ENCODE measurements at regions not wholly inside any gene's neighbourhood (a gene's known extent, or its start where the extent isn't known, plus 50 kb on each side); places are given as distances from the start of the nearest gene placed in this dataset.
"Not testable (repeated sequence)": the region's sequence is repeated elsewhere in the genome, so short reads cannot be mapped to it uniquely, and the experiment has no call there.

- Histone ChIP-seq H3K27me3 (ENCODE audit: control insufficient read depth in 3 of 3, insufficient read depth in 3 of 3, low read depth in 1 of 3, low read length in 3 of 3) (no peaks in the 10 kb centered on the region), H2AFZ (ENCODE audit: low read length) (no peak overlapping the region), H3K9me3 (replicated peaks in 1 of 2; ENCODE audit: control insufficient read depth in 2 of 2, insufficient read depth in 1 of 2, low read depth in 1 of 2, low read length in 2 of 2) (no peaks in the 10 kb centered on the region), H3K9ac (ENCODE audit: low read depth, low read length, poor library complexity) (no peak overlapping the region), H3K79me1 (ENCODE audit: low read depth, low read length) (no peaks in the 10 kb centered on the region), H2AK5ac (ENCODE audit: low read depth, low read length) (no peak overlapping the region), H3K4me3 (ENCODE audit: low read length in 2 of 2) (no peak overlapping the region), H3K27ac (replicated peaks; ENCODE audit: low read length) (no peak overlapping the region), H3K4me2 (ENCODE audit: insufficient read depth, low read length, poor library complexity, severe bottlenecking) (no peak overlapping the region), H4K91ac (ENCODE audit: low read depth, low read length, poor library complexity) (no peak overlapping the region), H2BK15ac (ENCODE audit: low read length) (no peak overlapping the region), H3K4ac (ENCODE audit: low read length) (no peak overlapping the region), H3K23ac (ENCODE audit: low read depth, low read length, poor library complexity) (no peak overlapping the region), H3K36me3 (replicated peaks in 1 of 2; ENCODE audit: control insufficient read depth in 2 of 2, insufficient read depth in 2 of 2, low read length in 2 of 2) (no peaks in the 10 kb centered on the region), H3K14ac (ENCODE audit: low read length) (no peak overlapping the region), H2BK12ac (ENCODE audit: low read length) (no peak overlapping the region), H4K8ac (ENCODE audit: low read depth, low read length) (no peak overlapping the region), H3K4me1 (ENCODE audit: control insufficient read depth in 2 of 2, insufficient read depth in 1 of 2, low read depth in 1 of 2, low read length in 2 of 2) (no peaks in the 10 kb centered on the region), H2BK5ac (ENCODE audit: low read length) (no peak overlapping the region), H3K18ac (ENCODE audit: low read length) (no peak overlapping the region), H2BK120ac (ENCODE audit: low read depth, low read length) (no peak overlapping the region)
- WGBS, 2 donors (ENCODE audit: extremely low coverage in 2 of 2, insufficient read length in 2 of 2, insufficient replicate concordance in 1 of 2): no CpG with 5 or more reads among the region's 1 CpG
- no peak for DNase-seq (ENCODE audit: low spot score)
These were observed 269.2 kb upstream of the AZI2 start for GRCh38 chr3:28617821-28618220.

DNA sequence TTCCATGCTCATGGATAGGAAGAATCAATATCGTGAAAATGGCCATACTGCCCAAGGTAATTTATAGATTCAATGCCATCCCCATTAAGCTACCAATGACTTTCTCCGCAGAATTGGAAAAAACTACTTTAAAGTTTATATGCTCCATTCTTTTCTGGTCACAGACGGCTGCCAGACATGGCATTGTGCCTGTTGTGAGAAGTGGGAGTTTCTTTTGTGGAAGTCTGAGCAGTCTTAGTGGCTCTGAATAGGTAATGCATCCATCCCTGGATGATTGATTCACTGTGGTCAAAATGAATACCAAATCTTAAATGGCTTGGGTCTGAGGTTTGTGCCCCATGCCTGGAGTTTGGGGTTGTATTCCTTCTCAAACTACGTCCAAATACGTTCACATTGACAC, 274.5 kb upstream of the AZI2 start:
- Histone ChIP-seq H3K18ac (ENCODE audit: low read length) (no peak overlapping the region), H2AFZ (ENCODE audit: low read length) (no peak overlapping the region), H3K4me2 (ENCODE audit: insufficient read depth, low read length, poor library complexity, severe bottlenecking) (no peak overlapping the region), H4K91ac (ENCODE audit: low read depth, low read length, poor library complexity) (no peak overlapping the region), H3K79me1 (ENCODE audit: low read depth, low read length) (no peaks in the 10 kb centered on the region), H3K9me3 (replicated peaks in 1 of 2; ENCODE audit: control insufficient read depth in 2 of 2, insufficient read depth in 1 of 2, low read depth in 1 of 2, low read length in 2 of 2) (no peaks in the 10 kb centered on the region), H2BK15ac (ENCODE audit: low read length) (no peak overlapping the region), H3K9ac (ENCODE audit: low read depth, low read length, poor library complexity) (no peak overlapping the region), H3K27me3 (ENCODE audit: control insufficient read depth in 3 of 3, insufficient read depth in 3 of 3, low read depth in 1 of 3, low read length in 3 of 3) (no peaks in the 10 kb centered on the region), H2BK5ac (ENCODE audit: low read length) (no peak overlapping the region), H3K4ac (ENCODE audit: low read length) (no peak overlapping the region), H2BK120ac (ENCODE audit: low read depth, low read length) (no peak overlapping the region), H3K27ac (replicated peaks; ENCODE audit: low read length) (no peak overlapping the region), H2AK5ac (ENCODE audit: low read depth, low read length) (no peak overlapping the region), H4K8ac (ENCODE audit: low read depth, low read length) (no peak overlapping the region), H3K4me1 (ENCODE audit: control insufficient read depth in 2 of 2, insufficient read depth in 1 of 2, low read depth in 1 of 2, low read length in 2 of 2) (no peaks in the 10 kb centered on the region), H2BK12ac (ENCODE audit: low read length) (no peak overlapping the region), H3K23ac (ENCODE audit: low read depth, low read length, poor library complexity) (no peak overlapping the region), H3K36me3 (replicated peaks in 1 of 2; ENCODE audit: control insufficient read depth in 2 of 2, insufficient read depth in 2 of 2, low read length in 2 of 2) (no peaks in the 10 kb centered on the region), H3K14ac (ENCODE audit: low read length) (no peak overlapping the region), H3K4me3 (ENCODE audit: low read length in 2 of 2) (no peak overlapping the region)
- DNase-seq (ENCODE audit: low spot score): no peak
- no CpG with 5 or more reads among the region's 5 CpGs for WGBS, 2 donors (ENCODE audit: extremely low coverage in 2 of 2, insufficient read length in 2 of 2, insufficient replicate concordance in 1 of 2)

DNA sequence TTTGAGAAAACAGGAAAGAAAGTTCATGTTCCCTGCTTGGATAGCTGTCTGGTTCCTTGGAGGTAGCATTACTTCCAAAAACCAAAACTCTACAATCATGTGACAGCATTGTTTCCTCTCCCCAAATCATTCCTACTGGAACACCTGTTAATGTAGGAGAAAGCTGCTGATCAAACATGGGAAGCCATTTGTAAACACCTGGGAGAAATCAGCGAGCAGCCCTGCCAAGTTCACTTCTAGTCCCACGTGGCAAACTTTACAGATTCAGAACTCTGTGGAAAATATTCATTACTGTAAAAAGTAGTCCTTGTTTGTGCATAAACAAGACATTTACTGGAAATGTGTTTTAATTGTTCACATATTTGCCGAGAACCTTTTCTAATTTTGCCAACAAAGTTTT, 275.5 kb upstream of the AZI2 start:
- Histone ChIP-seq H3K9me3 (replicated peaks in 1 of 2; ENCODE audit: control insufficient read depth in 2 of 2, insufficient read depth in 1 of 2, low read depth in 1 of 2, low read length in 2 of 2) (no peaks in the 10 kb centered on the region), H3K23ac (ENCODE audit: low read depth, low read length, poor library complexity) (no peak overlapping the region), H2BK15ac (ENCODE audit: low read length) (no peak overlapping the region), H4K91ac (ENCODE audit: low read depth, low read length, poor library complexity) (no peak overlapping the region), H3K4ac (ENCODE audit: low read length) (no peak overlapping the region), H2AK5ac (ENCODE audit: low read depth, low read length) (no peak overlapping the region), H3K4me3 (ENCODE audit: low read length in 2 of 2) (no peak overlapping the region), H3K79me1 (ENCODE audit: low read depth, low read length) (no peaks in the 10 kb centered on the region), H3K27me3 (ENCODE audit: control insufficient read depth in 3 of 3, insufficient read depth in 3 of 3, low read depth in 1 of 3, low read length in 3 of 3) (no peaks in the 10 kb centered on the region), H3K18ac (ENCODE audit: low read length) (no peak overlapping the region), H2AFZ (ENCODE audit: low read length) (no peak overlapping the region), H3K27ac (replicated peaks; ENCODE audit: low read length) (no peak overlapping the region), H3K36me3 (replicated peaks in 1 of 2; ENCODE audit: control insufficient read depth in 2 of 2, insufficient read depth in 2 of 2, low read length in 2 of 2) (no peaks in the 10 kb centered on the region), H2BK120ac (ENCODE audit: low read depth, low read length) (no peak overlapping the region), H3K9ac (ENCODE audit: low read depth, low read length, poor library complexity) (no peak overlapping the region), H3K4me2 (ENCODE audit: insufficient read depth, low read length, poor library complexity, severe bottlenecking) (no peak overlapping the region), H2BK5ac (ENCODE audit: low read length) (no peak overlapping the region), H3K4me1 (ENCODE audit: control insufficient read depth in 2 of 2, insufficient read depth in 1 of 2, low read depth in 1 of 2, low read length in 2 of 2) (no peaks in the 10 kb centered on the region), H4K8ac (ENCODE audit: low read depth, low read length) (no peak overlapping the region), H3K14ac (ENCODE audit: low read length) (no peak overlapping the region), H2BK12ac (ENCODE audit: low read length) (no peak overlapping the region)
- WGBS, 2 donors (ENCODE audit: extremely low coverage in 2 of 2, insufficient read length in 2 of 2, insufficient replicate concordance in 1 of 2): no CpG with 5 or more reads among the region's 3 CpGs
- no peak for DNase-seq (ENCODE audit: low spot score)

DNA sequence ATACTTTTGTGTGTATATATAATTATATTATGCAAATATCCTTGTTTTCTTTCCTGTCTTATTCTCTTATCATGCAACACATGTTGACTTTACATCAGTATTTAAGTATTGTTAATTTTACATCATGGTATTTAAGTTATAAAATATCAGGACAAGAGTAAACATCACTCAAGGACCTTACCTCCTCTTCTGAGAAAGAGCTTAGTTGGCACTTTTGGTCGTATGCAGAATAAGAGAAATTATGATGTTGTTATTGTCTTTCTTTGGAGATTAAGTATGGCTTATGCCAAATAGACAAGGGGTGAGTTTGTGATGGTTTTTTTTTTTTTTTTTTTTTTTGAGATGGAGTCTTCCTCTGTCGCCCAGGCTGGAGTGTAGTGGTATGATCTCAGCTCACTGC, 279.2 kb upstream of the AZI2 start:
- H2AK5ac ChIP-seq (ENCODE audit: low read depth, low read length); H3K4me3 ChIP-seq (ENCODE audit: low read length in 2 of 2); H3K4me1 ChIP-seq (ENCODE audit: control insufficient read depth in 2 of 2, insufficient read depth in 1 of 2, low read depth in 1 of 2, low read length in 2 of 2); H3K9ac ChIP-seq (ENCODE audit: low read depth, low read length, poor library complexity); H2BK5ac ChIP-seq (ENCODE audit: low read length); H3K23ac ChIP-seq (ENCODE audit: low read depth, low read length, poor library complexity); H3K4ac ChIP-seq (ENCODE audit: low read length); H4K91ac ChIP-seq (ENCODE audit: low read depth, low read length, poor library complexity); H2BK12ac ChIP-seq (ENCODE audit: low read length); H2BK15ac ChIP-seq (ENCODE audit: low read length); H3K27me3 ChIP-seq (ENCODE audit: control insufficient read depth in 3 of 3, insufficient read depth in 3 of 3, low read depth in 1 of 3, low read length in 3 of 3); H3K27ac ChIP-seq (replicated peaks; ENCODE audit: low read length); H3K79me1 ChIP-seq (ENCODE audit: low read depth, low read length); H3K14ac ChIP-seq (ENCODE audit: low read length); H2AFZ ChIP-seq (ENCODE audit: low read length); H3K18ac ChIP-seq (ENCODE audit: low read length); H3K9me3 ChIP-seq (replicated peaks in 1 of 2; ENCODE audit: control insufficient read depth in 2 of 2, insufficient read depth in 1 of 2, low read depth in 1 of 2, low read length in 2 of 2); DNase-seq (ENCODE audit: low spot score); H3K36me3 ChIP-seq (replicated peaks in 1 of 2; ENCODE audit: control insufficient read depth in 2 of 2, insufficient read depth in 2 of 2, low read length in 2 of 2); H2BK120ac ChIP-seq (ENCODE audit: low read depth, low read length); H3K4me2 ChIP-seq (ENCODE audit: insufficient read depth, low read length, poor library complexity, severe bottlenecking); H4K8ac ChIP-seq (ENCODE audit: low read depth, low read length): not testable (repeated sequence)
- no CpG with 5 or more reads among the region's 2 CpGs for WGBS, 2 donors (ENCODE audit: extremely low coverage in 2 of 2, insufficient read length in 2 of 2, insufficient replicate concordance in 1 of 2)
